Stimulated activated naive CD4-positive, alpha-beta T cell treated with Interleukin-2 at 50 U/mL for 16 hours (primary cell): ENCODE measurements at regions not wholly inside any gene's neighbourhood (a gene's known extent, or its start where the extent isn't known, plus 50 kb on each side); places are given as distances from the start of the nearest gene placed in this dataset.

ENCODE experiments used
- DNase-seq: peaks from one replicate; lab custom pipeline; 2025; lab: John Stamatoyannopoulos, UW

GRCh38 chr13:74479124-74479523 lies 344.9 kb upstream of the KLF12 start:
- no peak for DNase-seq

GRCh38 chr13:74476788-74477187 lies 342.6 kb upstream of the KLF12 start:
- DNase-seq, result no peak

DNA sequence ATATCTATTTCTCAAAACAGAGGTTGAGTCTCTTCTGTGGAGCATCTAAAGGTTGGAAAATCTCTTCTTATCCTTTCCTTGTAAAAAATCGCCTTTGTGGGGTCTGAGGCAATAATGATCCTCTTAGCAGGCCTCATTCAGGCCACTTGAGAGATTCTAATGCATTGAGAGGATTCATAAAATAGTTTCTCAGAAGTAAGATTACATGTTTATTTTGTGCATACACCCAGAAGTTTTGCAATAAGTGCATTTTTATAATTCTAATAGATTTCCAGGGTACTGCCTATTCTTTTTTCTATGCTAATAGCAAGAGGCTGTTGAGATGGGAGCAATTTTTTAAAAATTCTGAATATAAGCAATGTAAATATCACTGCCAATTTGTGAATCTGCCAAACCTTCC lies 342.2 kb upstream of the KLF12 start:
- DNase-seq, result no peak

DNA sequence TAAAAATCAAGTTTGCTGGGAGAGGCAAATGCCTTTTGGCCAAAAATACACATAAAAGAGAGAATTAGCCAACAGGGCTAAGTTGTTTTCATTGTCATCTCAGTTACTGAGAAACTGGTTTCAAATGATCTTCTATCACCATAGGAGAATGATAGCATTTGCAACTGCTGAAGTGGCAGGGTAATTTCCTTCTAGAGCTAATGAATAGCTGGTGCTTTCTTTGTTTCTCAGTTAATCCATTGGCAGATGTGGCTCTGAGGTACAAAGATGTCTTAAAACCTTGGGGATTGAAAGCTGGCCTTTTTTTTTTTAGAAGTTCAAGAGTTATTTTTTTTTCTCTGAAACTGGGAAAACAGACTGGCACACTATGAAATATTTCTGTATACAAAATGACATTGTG lies 332.7 kb upstream of the KLF12 start:
- no peak for DNase-seq

DNA sequence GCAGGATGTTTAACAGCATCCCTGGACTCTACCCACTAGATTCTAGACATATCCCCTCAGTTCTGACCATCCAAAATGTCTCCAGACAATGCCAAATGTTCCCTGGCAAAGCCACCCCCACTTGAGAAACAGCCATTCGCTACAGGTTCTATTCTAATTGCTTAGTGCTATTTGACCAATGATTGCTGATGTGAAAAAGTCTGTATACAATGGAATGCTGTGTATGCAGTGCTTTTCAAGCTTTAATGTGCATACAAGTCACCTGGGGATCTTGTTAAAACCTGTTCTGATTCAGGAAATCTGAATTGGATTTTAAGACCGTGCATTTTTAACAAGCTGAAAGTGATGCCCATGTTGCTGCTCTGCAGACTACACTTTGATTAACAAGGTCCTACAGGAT lies 331.8 kb upstream of the KLF12 start:
- DNase-seq, result no peak

- DNase-seq, result no peak
Observed at GRCh38 chr13:74465271-74465670, 331.1 kb upstream of the KLF12 start.

DNA sequence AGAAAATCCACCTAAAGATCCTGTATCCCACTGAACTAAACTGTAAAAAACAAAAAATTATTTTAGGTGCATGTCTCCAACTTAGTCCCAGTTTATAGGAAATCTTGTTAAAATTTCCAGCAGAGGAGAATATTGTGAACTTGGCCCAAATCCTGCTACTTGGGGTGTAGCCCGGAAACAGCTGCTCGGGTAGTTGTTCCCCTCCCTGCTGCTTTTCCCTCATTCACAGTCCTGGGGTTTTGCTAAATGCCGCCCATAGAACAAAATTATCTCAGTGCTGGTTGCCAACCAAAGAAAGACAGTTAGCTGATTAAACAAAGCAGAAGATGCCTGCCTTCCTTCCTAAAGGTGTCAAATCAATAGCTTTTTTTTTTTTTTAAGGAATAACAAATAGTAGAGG lies 330.5 kb upstream of the KLF12 start:
- no peak for DNase-seq

DNA sequence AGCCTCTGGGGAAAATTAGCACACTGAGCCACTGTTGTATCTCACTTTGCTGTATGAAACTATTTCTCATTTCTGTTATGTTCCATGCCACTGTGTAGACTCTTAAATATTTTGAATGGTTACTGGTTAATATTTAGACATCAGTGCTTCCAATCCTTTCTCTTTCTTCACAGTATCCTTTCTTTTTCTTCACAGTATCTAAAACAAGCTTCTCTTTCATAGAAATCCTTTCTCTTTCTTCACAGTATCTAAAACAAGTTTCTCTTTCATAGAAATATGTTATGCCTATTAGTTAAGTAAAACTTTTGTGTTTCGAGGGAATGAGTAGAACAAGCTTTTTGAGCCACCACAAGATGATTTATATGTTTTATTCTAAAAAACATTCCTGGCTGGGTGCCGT lies 326.8 kb upstream of the KLF12 start:
- DNase-seq, result no peak

DNA sequence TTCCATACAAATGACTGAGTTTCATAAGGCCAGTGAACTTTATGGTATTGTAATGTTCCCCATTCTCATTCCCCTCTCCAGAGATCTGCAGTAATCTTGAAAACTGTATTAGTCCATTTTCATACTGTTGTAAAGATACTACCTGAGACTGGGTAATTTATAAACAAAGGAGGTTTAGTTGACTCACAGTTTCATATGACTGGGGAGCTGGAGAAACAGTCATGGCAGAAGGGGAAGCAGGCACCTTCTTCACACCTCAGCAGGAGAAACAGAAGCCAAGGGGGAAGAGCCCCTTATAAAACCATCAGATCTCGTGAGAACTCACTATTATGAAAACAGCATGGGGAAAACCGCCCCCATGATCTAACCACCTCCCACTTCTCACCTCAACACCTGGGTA lies 318.7 kb upstream of the KLF12 start:
- no peak for DNase-seq

DNA sequence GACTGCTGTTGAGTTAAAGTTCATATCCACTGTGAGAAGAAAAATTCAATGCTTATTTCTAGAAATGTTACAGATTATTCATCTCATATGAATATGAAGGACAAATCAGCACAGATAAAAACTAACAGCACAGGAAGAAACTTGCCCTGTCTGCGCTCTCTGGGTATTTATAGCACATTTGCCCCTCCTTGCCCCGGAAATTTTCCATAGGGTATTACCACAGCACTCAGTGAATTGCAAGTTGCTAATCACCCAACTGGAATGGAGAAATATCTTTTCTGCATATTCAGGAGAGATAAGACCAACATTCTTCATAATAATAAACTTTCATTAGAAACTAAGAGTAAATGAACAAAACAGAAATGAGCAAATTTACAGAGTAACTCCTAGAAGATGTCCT lies 318.0 kb upstream of the KLF12 start:
- no peak for DNase-seq

DNA sequence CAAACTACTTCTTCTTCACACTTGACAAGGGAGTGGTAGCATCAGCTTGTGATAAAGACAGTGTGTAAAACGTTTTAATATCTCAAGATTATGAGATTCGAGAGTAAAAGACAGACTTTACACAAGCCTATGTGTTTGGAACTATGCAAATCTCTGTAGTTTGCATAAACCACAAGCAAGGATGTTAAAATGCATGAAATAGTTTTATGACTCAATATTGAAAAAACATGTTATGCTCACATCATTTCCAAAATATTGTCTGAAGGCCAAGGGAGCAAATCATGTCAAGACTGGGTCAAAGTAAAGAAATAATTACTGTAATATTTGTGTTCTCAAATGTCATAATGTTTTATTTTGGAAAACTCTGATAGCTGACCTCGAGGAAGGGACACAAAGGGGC lies 316.8 kb upstream of the KLF12 start:
- DNase-seq, result no peak

GRCh38 chr13:74450525-74450845 lies 316.3 kb upstream of the KLF12 start:
- DNase-seq, result no peak

DNA sequence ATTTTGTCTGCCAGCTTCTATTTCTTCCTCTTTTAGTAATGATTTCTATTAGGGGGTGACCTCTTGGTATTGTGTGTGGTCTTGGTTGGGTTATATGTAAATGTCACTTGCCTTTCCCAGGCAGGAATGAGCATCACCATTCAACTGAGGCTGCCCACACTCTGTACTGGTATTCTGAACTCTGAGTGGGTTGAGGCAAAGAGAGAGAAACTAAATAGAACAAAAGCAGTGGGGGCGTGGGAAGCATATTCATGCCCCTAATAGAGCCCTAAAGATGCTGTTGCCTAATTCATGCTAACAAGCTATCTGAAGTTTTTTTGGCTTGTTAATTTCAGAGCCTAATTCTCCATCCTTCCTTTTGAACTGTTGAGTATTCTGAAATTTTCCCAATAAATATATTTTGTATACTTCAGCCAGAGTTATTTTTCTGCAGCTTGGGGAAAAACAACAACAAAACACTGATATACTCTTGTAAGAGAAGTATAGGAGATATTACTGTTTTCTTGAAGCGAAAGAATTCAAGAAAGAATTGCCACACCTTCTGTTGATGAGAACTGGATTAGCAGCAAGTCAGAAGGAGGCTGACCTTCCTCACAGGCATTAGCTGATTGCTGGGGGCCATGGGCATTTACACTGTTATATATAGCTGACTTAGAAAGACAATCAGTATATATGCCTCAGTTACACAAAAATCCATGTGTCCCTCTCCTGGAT lies 315.8 kb upstream of the KLF12 start:
- no peak for DNase-seq

DNA sequence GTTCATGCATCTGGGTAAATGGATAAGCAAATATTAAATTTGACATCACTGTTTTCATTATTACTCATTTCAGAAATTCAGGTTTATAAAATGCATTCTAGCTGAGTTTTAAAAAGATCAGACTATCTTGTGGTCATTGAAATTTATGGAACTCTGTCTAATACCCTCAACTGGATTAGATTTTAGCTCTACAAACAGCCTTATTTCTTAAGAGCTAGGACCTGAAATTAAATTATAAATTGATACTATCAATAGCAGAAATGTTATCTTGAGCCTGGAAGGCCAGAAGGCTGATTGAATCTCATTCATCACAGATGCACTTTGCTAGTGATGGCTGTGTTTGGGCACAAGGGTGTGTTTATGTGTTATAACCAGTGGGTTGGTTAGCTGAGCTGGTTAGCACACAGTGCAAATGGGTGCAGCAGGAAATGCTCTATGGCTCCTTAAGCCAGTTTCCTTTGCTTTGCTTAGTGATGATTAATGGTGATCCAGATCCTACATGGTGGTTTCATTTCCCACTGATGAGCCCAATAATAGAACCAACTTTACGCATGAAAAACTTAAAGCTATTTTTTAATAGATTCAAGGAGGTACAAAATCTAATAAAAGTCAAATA lies 310.8 kb upstream of the KLF12 start:
- DNase-seq, result no peak

DNA sequence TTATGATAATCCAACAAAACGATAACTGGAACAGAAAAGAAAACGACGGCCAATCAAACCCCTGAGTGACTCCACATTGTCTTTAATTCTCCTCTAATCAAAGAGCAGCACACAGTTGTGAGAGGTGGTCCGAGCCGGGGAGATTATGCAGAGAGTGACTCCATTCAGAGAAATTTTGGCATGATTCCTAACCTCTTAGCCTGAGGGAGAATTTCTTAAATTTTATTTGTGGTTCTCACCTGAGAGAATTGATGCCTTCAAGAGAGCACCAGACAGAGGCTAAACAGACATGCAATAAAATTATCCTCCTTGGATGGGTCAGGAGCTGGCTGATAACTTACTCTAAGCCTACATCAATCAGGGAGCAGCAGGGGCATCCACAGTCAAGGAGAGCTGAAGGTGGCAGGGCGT lies 310.0 kb upstream of the KLF12 start:
- DNase-seq, result no peak

- DNase-seq, result no peak
Observed at GRCh38 chr13:74443631-74444030, 309.4 kb upstream of the KLF12 start.

GRCh38 chr13:74442751-74443150 lies 308.5 kb upstream of the KLF12 start:
- no peak for DNase-seq

DNA sequence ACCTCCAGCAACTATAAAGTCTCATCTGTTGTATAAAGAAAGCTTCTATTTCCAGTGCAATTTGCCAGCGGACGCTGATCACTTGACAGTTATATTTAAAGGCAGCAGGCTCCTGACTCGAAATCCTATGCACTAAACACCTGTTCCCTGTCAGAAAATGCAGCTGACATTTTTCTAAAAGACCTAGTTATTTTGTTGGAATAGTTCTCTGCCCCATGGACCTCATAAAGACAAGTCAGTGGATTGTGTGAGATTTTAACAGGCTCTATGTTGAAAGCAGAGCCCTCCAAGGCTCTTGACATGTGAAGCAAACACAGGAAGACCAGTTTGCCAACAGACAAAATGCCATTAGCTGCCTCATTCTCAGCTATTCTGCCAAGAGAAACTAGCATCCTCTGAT lies 304.7 kb upstream of the KLF12 start:
- no peak for DNase-seq

DNA sequence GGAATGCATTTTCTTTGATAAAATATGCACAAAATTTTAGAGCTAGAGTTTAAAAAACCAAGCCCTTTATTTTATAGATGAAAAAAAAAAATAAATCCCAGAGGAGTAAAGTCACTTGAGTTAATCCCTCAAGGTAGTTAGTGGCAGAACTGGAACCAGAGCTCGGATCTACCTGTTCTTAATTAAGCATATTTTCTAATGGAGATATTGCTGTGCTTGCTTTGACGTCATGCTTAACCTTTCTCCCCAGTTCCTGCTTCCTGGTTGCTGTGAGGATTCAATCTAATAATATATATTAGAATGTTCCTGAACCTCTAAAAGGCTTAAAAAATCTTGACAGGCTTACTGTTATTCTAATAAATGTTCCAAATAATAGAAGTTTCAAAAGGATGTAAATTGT lies 300.6 kb upstream of the KLF12 start:
- DNase-seq, result no peak

- no peak for DNase-seq
Observed at GRCh38 chr13:74424455-74424854, 290.3 kb upstream of the KLF12 start.

DNA sequence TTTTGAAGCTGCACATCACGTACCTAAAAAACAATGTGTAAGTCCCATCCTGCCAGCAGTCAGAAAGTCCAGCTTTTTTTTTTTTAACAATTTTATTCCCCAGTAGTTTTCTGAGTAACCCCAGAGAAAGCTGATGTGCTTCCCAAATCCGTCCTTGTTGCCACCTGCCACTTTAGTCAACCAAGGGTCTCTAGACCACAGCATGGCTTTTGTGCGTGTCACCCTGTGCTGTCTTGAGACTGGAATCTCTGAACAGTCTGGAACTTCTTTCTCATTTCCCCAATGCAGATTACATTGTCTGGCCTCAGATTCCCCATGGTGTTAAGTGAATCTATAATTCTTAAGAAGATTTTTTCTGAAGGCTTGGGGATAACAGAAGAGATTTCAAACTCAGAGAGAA lies 289.2 kb upstream of the KLF12 start:
- DNase-seq, result no peak

GRCh38 chr13:74414458-74414857 lies 280.3 kb upstream of the KLF12 start:
- DNase-seq, result no peak

DNA sequence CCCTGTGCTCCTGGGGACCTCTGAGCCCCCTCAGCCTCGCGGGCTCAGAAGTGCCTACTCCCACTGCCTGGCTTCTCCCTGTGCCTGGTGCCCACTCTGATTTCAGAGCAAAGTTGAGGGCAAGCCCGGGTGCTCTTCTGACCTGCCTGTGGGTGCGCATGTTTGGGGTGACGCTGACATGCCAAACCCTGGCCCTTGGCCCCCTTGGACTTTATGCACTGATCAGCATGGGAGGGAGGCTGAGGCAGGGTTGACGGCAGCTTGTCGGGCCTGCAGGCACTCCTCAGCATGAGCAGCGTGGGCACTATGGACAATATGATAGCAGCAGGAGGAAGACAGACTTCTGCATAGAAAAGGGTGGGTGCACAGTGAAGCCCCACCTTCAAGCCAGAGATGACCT lies 279.3 kb upstream of the KLF12 start:
- DNase-seq, result no peak

- no peak for DNase-seq
Observed at GRCh38 chr13:74409551-74409950, 275.3 kb upstream of the KLF12 start.
